Parathyroid adenoma (tissue), 2 donors: ENCODE measurements at regions not wholly inside any gene's neighbourhood (a gene's known extent, or its start where the extent isn't known, plus 50 kb on each side); places are given as distances from the start of the nearest gene placed in this dataset.

Experiments used
- H2AFZ ChIP-seq: fragments of 300-600 bp; sonication (generic); one replicate; pipeline ENCODE4 v1.7.0; 2017; ENCODE audit warnings: antibody characterized with exemption, mild to moderate bottlenecking
- H3K27ac ChIP-seq: fragments of 300-600 bp; sonication (generic); one replicate; pipeline ENCODE4 v1.7.0; 2017
- H3K27me3 ChIP-seq: fragments of 300-600 bp; sonication (generic); one replicate; pipeline ENCODE4 v1.7.0; 2017; ENCODE audit warnings: low read length; ENCODE audit not compliant: control insufficient read depth, insufficient read depth
- H3K36me3 ChIP-seq: fragments of 300-600 bp; sonication (generic); one replicate; pipeline ENCODE4 v1.7.0; 2017; ENCODE audit warnings: low read length; ENCODE audit not compliant: control insufficient read depth, insufficient read depth
- H3K4me1 ChIP-seq: fragments of 300-600 bp; sonication (generic); one replicate; pipeline ENCODE4 v1.7.0; 2017; ENCODE audit warnings: control low read depth
- H3K4me2 ChIP-seq: fragments of 300-600 bp; sonication (generic); one replicate; pipeline ENCODE4 v1.7.0; 2017; ENCODE audit warnings: low read length
- H3K4me3 ChIP-seq: fragments of 300-600 bp; sonication (generic); one replicate; pipeline ENCODE4 v1.7.0; 2017; ENCODE audit warnings: low read depth, low read length
- H3K79me2 ChIP-seq: fragments of 300-600 bp; sonication (generic); one replicate; pipeline ENCODE4 v1.7.0; 2017; ENCODE audit warnings: control low read depth
- H3K9ac ChIP-seq: fragments of 300-600 bp; sonication (generic); one replicate; pipeline ENCODE4 v1.7.0; 2017; ENCODE audit warnings: mild to moderate bottlenecking
- H3K9me3 ChIP-seq: fragments of 300-600 bp; sonication (generic); one replicate; pipeline ENCODE4 v1.7.0; 2017; ENCODE audit warnings: low read length; ENCODE audit not compliant: control insufficient read depth
- TF ChIP-seq, protein P1 (sequence below): fragments of 300-600 bp; sonication (generic); IDR thresholded peaks from one replicate; pipeline ENCODE4 v1.7.0; 2017; ENCODE audit warnings: antibody characterized with exemption, mild to moderate bottlenecking
- donor health status: primary hyperparathyroidism.

- Histone ChIP-seq H3K27me3 (no peaks in the 10 kb centered on the region), H3K9me3 (no peaks in the 10 kb centered on the region), H3K4me2 (no peak overlapping the region), H3K4me1 (peaks cover 25% of the 10 kb centered on the region), H3K4me3 (no peak overlapping the region), H2AFZ (peak overlapping the region; percentile 34), H3K27ac (peak overlapping the region; percentile 85), H3K36me3 (no peaks in the 10 kb centered on the region), H3K9ac (no peak overlapping the region), H3K79me2 (no peaks in the 10 kb centered on the region)
- TF ChIP-seq, protein P1, sequence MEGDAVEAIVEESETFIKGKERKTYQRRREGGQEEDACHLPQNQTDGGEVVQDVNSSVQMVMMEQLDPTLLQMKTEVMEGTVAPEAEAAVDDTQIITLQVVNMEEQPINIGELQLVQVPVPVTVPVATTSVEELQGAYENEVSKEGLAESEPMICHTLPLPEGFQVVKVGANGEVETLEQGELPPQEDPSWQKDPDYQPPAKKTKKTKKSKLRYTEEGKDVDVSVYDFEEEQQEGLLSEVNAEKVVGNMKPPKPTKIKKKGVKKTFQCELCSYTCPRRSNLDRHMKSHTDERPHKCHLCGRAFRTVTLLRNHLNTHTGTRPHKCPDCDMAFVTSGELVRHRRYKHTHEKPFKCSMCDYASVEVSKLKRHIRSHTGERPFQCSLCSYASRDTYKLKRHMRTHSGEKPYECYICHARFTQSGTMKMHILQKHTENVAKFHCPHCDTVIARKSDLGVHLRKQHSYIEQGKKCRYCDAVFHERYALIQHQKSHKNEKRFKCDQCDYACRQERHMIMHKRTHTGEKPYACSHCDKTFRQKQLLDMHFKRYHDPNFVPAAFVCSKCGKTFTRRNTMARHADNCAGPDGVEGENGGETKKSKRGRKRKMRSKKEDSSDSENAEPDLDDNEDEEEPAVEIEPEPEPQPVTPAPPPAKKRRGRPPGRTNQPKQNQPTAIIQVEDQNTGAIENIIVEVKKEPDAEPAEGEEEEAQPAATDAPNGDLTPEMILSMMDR: no peak
Observed at GRCh38 chr4:127212701-127213100, 420.1 kb upstream of the INTU start.

DNA sequence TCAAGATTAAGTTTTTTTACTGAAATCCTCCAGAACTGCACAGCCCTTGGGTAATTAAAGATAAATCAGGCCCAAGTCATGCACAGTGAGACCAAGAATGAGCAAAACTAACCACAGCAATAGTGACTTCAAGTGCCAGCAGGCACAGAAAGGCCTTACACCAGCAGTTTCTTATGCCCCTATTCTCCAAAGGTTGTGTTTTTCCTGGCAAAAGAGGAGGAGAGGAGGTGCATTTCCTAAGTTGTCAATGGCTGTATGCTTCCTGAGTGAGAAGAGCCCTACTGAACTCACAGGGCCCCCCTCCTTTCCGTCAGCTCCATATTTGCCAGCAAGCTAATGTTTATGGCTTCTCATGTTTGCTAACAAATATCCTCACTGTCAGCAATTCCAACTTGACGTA, 418.7 kb upstream of the INTU start:
- peak overlapping the region; percentile 0 for H3K4me2 ChIP-seq
- no peaks in the 10 kb centered on the region for H3K36me3 ChIP-seq
- H3K27me3 ChIP-seq: no peaks in the 10 kb centered on the region
- H3K4me3 ChIP-seq: no peak overlapping the region
- H3K9me3 ChIP-seq: no peaks in the 10 kb centered on the region
- no peaks in the 10 kb centered on the region for H3K79me2 ChIP-seq
- no peak overlapping the region for H3K9ac ChIP-seq
- H3K27ac ChIP-seq: peak overlapping the region; percentile 85
- H3K4me1 ChIP-seq: peaks cover 25% of the 10 kb centered on the region
- TF ChIP-seq, protein P1: no peak
- peak overlapping the region; percentile 73 for H2AFZ ChIP-seq

GRCh38 chr4:127214931-127215330, 417.8 kb upstream of the INTU start:
- Histone ChIP-seq H3K4me3 (no peak overlapping the region), H3K9me3 (no peaks in the 10 kb centered on the region), H3K27me3 (no peaks in the 10 kb centered on the region), H3K4me1 (peaks cover 25% of the 10 kb centered on the region), H3K27ac (peak overlapping the region; percentile 85), H3K36me3 (no peaks in the 10 kb centered on the region), H3K9ac (no peak overlapping the region), H2AFZ (no peak overlapping the region), H3K4me2 (no peak overlapping the region), H3K79me2 (no peaks in the 10 kb centered on the region)
- TF ChIP-seq, protein P1: no peak

DNA sequence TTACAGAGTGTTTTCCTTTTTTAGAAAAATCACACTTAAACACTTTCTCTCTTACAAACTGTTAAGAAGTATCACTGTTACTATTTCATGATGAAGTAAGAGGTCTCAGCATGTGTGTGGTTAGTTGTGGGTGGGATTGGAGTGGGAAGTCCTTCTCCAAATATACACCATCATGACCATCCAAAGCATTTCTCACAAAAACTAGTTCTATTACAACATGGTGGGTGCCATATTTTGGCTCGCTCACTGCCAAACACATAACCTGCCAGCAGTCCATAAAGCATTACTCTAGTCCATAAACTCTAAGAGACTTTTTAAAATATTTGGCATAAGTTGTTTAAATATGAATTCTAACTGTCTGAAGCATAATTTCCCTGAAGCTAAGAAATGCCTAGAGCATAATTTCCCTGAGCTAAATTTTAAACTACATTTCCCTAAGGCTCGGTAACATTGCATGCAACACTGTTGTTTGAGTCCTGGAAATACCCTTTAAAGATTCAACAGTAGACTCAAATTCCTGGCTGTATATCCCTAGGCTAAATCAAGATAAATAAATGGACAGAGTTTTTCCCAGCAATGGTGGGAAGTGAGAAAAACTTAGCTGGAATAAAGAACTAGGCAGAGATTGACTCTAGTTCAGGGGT, 415.0 kb upstream of the INTU start:
- TF ChIP-seq, protein P1: no peak
- no peaks in the 10 kb centered on the region for H3K9me3 ChIP-seq
- H2AFZ ChIP-seq: no peak overlapping the region
- H3K27ac ChIP-seq: no peak overlapping the region
- peaks cover 10% of the 10 kb centered on the region for H3K4me1 ChIP-seq
- H3K9ac ChIP-seq: no peak overlapping the region
- H3K4me2 ChIP-seq: no peak overlapping the region
- H3K4me3 ChIP-seq: no peak overlapping the region
- no peaks in the 10 kb centered on the region for H3K79me2 ChIP-seq
- H3K27me3 ChIP-seq: no peaks in the 10 kb centered on the region
- no peaks in the 10 kb centered on the region for H3K36me3 ChIP-seq

DNA sequence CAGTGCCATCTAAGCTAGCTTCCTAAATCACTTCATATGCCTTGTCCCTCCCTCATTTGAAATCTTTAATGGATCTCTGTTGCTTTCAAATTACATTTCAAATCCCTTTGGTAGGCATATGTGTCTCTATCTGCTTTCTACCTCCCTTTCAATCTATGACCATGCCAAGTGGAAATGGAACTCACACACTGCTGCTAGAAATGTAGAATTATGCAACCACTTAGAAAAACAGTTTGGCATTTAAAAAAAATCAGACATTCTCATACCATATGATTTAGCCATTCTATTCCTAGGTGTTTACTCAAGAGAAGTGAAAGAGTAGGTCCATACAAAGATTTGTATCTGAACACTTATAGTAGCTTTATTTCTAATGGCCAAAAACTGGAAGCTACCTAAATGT, 413.5 kb upstream of the INTU start:
- Histone ChIP-seq H3K4me2 (no peak overlapping the region), H3K9me3 (no peaks in the 10 kb centered on the region), H3K27me3 (no peaks in the 10 kb centered on the region), H3K27ac (no peak overlapping the region), H3K9ac (no peak overlapping the region), H3K36me3 (no peaks in the 10 kb centered on the region), H2AFZ (no peak overlapping the region), H3K4me1 (no peaks in the 10 kb centered on the region), H3K4me3 (no peak overlapping the region), H3K79me2 (no peaks in the 10 kb centered on the region)
- TF ChIP-seq, protein P1: no peak
